Daoy (cell line): ENCODE measurements at regions not wholly inside any gene's neighbourhood (a gene's known extent, or its start where the extent isn't known, plus 50 kb on each side); places are given as distances from the start of the nearest gene placed in this dataset.

ENCODE experiments used
- DNase-seq: peaks from one replicate; pipeline ENCODE4 v3.0.0-alpha.2; 2015; ENCODE audit warnings: low read depth

- DNase-seq: no peak
Observed at GRCh38 chr16:89043636-89044417, 49.8 kb upstream of the ACSF3 start.
